ENCODE measurements at regions not wholly inside any gene's neighbourhood (a gene's known extent, or its start where the extent isn't known, plus 50 kb on each side); places are given as distances from the start of the nearest gene placed in this dataset.

DNA sequence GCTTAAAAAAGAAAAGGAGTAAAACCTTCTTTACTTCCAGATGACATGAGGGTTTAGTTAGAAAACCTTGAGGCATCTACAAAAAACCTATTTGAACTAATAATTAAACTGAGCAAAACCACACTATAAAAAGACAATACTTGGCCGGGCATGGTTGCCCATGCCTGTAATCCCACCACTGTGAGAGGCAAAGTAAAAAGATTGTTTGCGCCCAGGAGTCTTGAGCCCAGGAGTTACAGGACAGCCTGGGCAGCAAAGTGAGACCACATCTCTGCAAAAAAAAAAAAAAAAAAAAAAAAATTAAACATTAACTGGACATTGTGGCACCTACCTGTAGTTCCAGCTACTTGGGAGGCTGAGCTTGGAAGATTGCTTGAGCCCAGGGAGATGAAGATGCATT, 502.8 kb upstream of the LRRTM4 start:
- Histone ChIP-seq H3K4me2 (ENCODE audit: low read depth, low read length) (no peak overlapping the region), H2AFZ (replicated peaks; ENCODE audit: low read length, poor library complexity) (no peak overlapping the region), H3K56ac (ENCODE audit: extremely low read depth, insufficient read depth, low read length) (no peak overlapping the region), H2AK5ac (ENCODE audit: low read depth, low read length) (no peak overlapping the region), H3K18ac (ENCODE audit: low read depth, low read length) (no peak overlapping the region), H3K4me1 (ENCODE audit: control insufficient read depth, insufficient read depth, low read length) (no peaks in the 10 kb centered on the region), H3K23ac (ENCODE audit: low read depth, low read length) (no peak overlapping the region), H3K9ac (ENCODE audit: low read depth, low read length) (no peak overlapping the region), H2AK9ac (replicated peaks; ENCODE audit: low read depth, low read length, poor library complexity) (no peak overlapping the region), H3K36me3 (ENCODE audit: control insufficient read depth, insufficient read depth, low read length) (no peaks in the 10 kb centered on the region), H3K4ac (ENCODE audit: low read depth, low read length) (no peak overlapping the region), H2BK15ac (ENCODE audit: low read depth, low read length) (no peak overlapping the region), H2BK5ac (ENCODE audit: low read depth, low read length, poor library complexity, severe bottlenecking) (no peak overlapping the region), H3K9me3 (ENCODE audit: control insufficient read depth, insufficient read depth, low read length) (peaks cover 11% of the 10 kb centered on the region), H3K27ac (ENCODE audit: insufficient read depth, low read length) (no peak overlapping the region), H2BK20ac (ENCODE audit: low read depth, low read length) (no peak overlapping the region), H3K9me1 (ENCODE audit: insufficient read depth, low read length) (no peaks in the 10 kb centered on the region), H2BK120ac (ENCODE audit: low read depth, low read length) (no peak overlapping the region), H4K5ac (ENCODE audit: low read depth, low read length) (no peak overlapping the region), H3K79me1 (ENCODE audit: low read depth in 1 of 2, low read length in 2 of 2) (no peaks in the 10 kb centered on the region), H3K4me3 (ENCODE audit: insufficient read depth, low read depth, low read length) (no peak overlapping the region), H4K8ac (ENCODE audit: low read depth in 2 of 2, low read length in 2 of 2) (no peak overlapping the region), H4K91ac (ENCODE audit: insufficient read depth, low read depth, low read length) (no peak overlapping the region), H3K27me3 (ENCODE audit: control insufficient read depth, insufficient read depth, low read length) (no peaks in the 10 kb centered on the region), H4K20me1 (ENCODE audit: insufficient read depth, low read length) (no peaks in the 10 kb centered on the region), H3K14ac (replicated peaks; ENCODE audit: low read depth, low read length) (no peak overlapping the region)
- no peak for TF ChIP-seq RAD21 (IDR thresholded peaks at IDR 0.05; ENCODE audit: low read length)
- no peak for TF ChIP-seq SMC3 (IDR thresholded peaks at IDR 0.05; ENCODE audit: low read depth, low read length)
- TF ChIP-seq MXI1 (IDR thresholded peaks at IDR 0.05; ENCODE audit: borderline replicate concordance, low read depth, low read length) = no peak
- TF ChIP-seq RFX5 (IDR thresholded peaks at IDR 0.05; ENCODE audit: low read depth, low read length) = no peak
- no peak for TF ChIP-seq CHD1 (IDR thresholded peaks at IDR 0.05; ENCODE audit: low read depth, low read length)
- TF ChIP-seq, protein P1, sequence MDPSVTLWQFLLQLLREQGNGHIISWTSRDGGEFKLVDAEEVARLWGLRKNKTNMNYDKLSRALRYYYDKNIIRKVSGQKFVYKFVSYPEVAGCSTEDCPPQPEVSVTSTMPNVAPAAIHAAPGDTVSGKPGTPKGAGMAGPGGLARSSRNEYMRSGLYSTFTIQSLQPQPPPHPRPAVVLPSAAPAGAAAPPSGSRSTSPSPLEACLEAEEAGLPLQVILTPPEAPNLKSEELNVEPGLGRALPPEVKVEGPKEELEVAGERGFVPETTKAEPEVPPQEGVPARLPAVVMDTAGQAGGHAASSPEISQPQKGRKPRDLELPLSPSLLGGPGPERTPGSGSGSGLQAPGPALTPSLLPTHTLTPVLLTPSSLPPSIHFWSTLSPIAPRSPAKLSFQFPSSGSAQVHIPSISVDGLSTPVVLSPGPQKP (IDR thresholded peaks at IDR 0.05; ENCODE audit: borderline replicate concordance, low read depth, low read length) = no peak
- TF ChIP-seq RCOR1 (IDR thresholded peaks at IDR 0.05; ENCODE audit: insufficient replicate concordance, low read length) = no peak
- TF ChIP-seq POLR2A (IDR thresholded peaks at IDR 0.05; ENCODE audit: low read depth, low read length) = no peak
- TF ChIP-seq FOS (IDR thresholded peaks at IDR 0.05; ENCODE audit: low read depth, low read length) = no peak
- dilution Hi-C loops (cut with HindIII; ENCODE audit: low sequenced_read_pairs, unreplicated experiment) = no loop called here
- BruUV-seq (replicated peaks) = no TSS peak
- DNase-seq = no peak
- WGBS, 2 experiments (ENCODE audit: extremely low coverage in 2 of 2, insufficient read length in 1 of 2) = no CpG with 5 or more reads among the region's 2 CpGs
- in situ Hi-C loops (cut with MboI; ENCODE audit: low sequenced_read_pairs) = no loop called here
- no peak for ATAC-seq (ENCODE audit: low read depth)
- CTCF ChIA-PET = interaction anchor here (0.6 kb wide), 1 partner anchor 136 kb away, joined by 3 read pairs; no protein-coding TSS in a partner anchor
- POLR2A ChIA-PET (ENCODE audit: unreplicated experiment) = no interaction called here
- intact Hi-C loops (cut with micrococcal nuclease) = no loop called here

All from IMR-90 (cell line).